ENCODE measurements at regions not wholly inside any gene's neighbourhood (a gene's known extent, or its start where the extent isn't known, plus 50 kb on each side); places are given as distances from the start of the nearest gene placed in this dataset.

DNA sequence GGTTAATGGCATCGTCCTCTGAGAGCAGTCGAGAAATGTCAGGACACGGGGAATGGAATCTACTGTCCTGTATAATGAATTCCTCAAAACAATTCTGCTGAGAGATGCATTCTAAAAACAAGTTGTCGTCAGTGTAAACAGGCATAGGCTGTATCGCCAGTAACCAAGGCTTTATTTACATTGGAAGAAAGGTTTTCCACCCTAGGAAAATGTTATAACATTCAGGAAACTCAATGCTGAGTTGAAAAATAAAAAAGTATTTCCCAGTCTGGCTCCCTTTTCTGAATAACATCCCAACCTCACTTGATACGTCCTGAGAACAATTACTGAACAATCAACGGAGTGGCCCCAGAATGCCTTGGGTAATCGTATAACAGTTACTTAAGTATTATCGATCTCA, 79.6 kb upstream of the UCN3 start:
- TF ChIP-seq, protein P1, sequence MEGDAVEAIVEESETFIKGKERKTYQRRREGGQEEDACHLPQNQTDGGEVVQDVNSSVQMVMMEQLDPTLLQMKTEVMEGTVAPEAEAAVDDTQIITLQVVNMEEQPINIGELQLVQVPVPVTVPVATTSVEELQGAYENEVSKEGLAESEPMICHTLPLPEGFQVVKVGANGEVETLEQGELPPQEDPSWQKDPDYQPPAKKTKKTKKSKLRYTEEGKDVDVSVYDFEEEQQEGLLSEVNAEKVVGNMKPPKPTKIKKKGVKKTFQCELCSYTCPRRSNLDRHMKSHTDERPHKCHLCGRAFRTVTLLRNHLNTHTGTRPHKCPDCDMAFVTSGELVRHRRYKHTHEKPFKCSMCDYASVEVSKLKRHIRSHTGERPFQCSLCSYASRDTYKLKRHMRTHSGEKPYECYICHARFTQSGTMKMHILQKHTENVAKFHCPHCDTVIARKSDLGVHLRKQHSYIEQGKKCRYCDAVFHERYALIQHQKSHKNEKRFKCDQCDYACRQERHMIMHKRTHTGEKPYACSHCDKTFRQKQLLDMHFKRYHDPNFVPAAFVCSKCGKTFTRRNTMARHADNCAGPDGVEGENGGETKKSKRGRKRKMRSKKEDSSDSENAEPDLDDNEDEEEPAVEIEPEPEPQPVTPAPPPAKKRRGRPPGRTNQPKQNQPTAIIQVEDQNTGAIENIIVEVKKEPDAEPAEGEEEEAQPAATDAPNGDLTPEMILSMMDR (tag by site-specific recombination; IDR thresholded peaks at IDR 0.05), result no peak
- TF ChIP-seq PRDM1 (tag by site-specific recombination; IDR thresholded peaks at IDR 0.05) (no peak), EGR2 (tag by site-specific recombination; IDR thresholded peaks at IDR 0.05; ENCODE audit: low read depth) (no peak), ZNF26 (tag by site-specific recombination; IDR thresholded peaks at IDR 0.05) (no peak)
- TF ChIP-seq, protein P2, sequence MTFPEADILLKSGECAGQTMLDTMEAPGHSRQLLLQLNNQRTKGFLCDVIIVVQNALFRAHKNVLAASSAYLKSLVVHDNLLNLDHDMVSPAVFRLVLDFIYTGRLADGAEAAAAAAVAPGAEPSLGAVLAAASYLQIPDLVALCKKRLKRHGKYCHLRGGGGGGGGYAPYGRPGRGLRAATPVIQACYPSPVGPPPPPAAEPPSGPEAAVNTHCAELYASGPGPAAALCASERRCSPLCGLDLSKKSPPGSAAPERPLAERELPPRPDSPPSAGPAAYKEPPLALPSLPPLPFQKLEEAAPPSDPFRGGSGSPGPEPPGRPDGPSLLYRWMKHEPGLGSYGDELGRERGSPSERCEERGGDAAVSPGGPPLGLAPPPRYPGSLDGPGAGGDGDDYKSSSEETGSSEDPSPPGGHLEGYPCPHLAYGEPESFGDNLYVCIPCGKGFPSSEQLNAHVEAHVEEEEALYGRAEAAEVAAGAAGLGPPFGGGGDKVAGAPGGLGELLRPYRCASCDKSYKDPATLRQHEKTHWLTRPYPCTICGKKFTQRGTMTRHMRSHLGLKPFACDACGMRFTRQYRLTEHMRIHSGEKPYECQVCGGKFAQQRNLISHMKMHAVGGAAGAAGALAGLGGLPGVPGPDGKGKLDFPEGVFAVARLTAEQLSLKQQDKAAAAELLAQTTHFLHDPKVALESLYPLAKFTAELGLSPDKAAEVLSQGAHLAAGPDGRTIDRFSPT (tag by site-specific recombination; IDR thresholded peaks at IDR 0.05), result no peak
- TF ChIP-seq, protein P3, sequence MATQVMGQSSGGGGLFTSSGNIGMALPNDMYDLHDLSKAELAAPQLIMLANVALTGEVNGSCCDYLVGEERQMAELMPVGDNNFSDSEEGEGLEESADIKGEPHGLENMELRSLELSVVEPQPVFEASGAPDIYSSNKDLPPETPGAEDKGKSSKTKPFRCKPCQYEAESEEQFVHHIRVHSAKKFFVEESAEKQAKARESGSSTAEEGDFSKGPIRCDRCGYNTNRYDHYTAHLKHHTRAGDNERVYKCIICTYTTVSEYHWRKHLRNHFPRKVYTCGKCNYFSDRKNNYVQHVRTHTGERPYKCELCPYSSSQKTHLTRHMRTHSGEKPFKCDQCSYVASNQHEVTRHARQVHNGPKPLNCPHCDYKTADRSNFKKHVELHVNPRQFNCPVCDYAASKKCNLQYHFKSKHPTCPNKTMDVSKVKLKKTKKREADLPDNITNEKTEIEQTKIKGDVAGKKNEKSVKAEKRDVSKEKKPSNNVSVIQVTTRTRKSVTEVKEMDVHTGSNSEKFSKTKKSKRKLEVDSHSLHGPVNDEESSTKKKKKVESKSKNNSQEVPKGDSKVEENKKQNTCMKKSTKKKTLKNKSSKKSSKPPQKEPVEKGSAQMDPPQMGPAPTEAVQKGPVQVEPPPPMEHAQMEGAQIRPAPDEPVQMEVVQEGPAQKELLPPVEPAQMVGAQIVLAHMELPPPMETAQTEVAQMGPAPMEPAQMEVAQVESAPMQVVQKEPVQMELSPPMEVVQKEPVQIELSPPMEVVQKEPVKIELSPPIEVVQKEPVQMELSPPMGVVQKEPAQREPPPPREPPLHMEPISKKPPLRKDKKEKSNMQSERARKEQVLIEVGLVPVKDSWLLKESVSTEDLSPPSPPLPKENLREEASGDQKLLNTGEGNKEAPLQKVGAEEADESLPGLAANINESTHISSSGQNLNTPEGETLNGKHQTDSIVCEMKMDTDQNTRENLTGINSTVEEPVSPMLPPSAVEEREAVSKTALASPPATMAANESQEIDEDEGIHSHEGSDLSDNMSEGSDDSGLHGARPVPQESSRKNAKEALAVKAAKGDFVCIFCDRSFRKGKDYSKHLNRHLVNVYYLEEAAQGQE (tag by site-specific recombination; IDR thresholded peaks at IDR 0.05), result no peak
